HG03469 (cell line): ENCODE measurements at regions not wholly inside any gene's neighbourhood (a gene's known extent, or its start where the extent isn't known, plus 50 kb on each side); places are given as distances from the start of the nearest gene placed in this dataset.
A peak's percentile ranks its signal among the peaks of the same experiment; 100 is the strongest.
"Not testable (repeated sequence)": the region's sequence is repeated elsewhere in the genome, so short reads cannot be mapped to it uniquely, and the experiment has no call there.

Experiments used
- ATAC-seq: cut with Tn5 transposase; IDR thresholded peaks from one replicate; pipeline ENCODE4 v1.9.1; 2021; ENCODE audit warnings: mild to moderate bottlenecking, moderate library complexity, moderate number of reproducible peaks; ENCODE audit not compliant: unreplicated experiment

- ATAC-seq = not testable (repeated sequence)
Observed at GRCh38 chr16:33583702-33584101, 124.3 kb downstream of the TP53TG3F start.

DNA sequence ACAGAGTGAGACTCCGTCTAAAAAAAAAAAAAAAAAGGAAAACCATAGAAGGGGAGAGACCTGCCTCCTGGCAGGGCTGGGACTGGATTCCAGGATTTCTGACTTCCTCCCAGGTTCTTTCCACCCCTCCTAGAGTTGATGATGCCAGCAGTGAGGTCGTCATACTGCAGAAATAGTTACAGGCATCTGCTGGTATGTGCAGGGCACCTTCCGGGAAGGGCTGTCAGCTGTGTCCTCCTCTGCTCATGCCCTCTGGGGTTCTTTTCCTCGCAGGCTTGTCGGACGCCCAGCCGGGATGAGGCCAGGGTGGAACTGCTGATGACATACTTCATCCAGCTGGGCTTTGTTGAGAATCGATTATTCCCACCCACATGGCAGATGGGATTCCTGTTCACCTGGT, 129.2 kb downstream of the TP53TG3F start:
- not testable (repeated sequence) for ATAC-seq

DNA sequence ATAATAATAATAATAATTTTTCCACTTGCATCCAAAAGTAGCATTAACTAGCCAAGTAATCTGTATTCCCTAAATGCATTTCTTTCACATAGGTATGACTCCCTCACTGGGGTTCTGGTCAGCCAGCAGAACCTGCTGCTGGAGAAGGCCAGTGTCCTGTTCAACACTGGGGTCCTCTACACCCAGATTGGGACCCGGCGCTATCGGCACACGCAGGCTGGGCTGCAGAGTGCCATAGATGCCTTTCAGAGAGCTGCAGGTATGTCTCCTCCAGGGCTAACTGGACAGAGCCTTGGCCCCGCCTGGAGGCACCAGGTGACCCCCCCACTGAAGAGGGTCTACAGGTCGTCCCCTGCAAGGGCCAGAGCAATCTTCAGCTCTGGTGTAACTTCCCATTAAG, 133.9 kb downstream of the TP53TG3F start:
- ATAC-seq = not testable (repeated sequence)

DNA sequence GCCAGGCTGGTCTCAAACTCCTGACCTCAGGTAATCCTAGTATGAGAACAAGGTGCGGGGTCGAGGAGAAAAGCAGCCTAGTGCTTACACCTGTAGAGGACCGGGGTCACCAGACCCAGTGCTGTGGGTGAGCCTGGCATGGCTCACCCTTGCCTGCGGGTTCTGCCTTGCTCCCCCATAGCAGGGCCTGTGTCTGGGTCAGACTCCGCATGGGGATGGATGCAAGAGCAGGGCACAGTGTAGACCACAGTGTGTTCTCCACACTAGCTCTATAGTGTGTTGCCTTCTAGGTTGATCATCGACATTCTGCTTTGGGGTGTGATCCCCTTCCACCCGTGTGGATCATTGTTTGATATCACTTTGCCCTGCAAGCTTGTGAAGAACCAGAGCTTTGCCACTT, 135.7 kb downstream of the TP53TG3F start:
- ATAC-seq = not testable (repeated sequence)

GRCh38 chr16:33601029-33601428, 141.6 kb downstream of the TP53TG3F start:
- peak; percentile 74 for ATAC-seq

- ATAC-seq = not testable (repeated sequence)
Observed at GRCh38 chr16:33623535-33624077, 164.2 kb downstream of the TP53TG3F start.

GRCh38 chr16:33628895-33629294, 169.5 kb downstream of the TP53TG3F start:
- ATAC-seq = not testable (repeated sequence)

GRCh38 chr16:33631713-33632112, 172.3 kb downstream of the TP53TG3F start:
- not testable (repeated sequence) for ATAC-seq

DNA sequence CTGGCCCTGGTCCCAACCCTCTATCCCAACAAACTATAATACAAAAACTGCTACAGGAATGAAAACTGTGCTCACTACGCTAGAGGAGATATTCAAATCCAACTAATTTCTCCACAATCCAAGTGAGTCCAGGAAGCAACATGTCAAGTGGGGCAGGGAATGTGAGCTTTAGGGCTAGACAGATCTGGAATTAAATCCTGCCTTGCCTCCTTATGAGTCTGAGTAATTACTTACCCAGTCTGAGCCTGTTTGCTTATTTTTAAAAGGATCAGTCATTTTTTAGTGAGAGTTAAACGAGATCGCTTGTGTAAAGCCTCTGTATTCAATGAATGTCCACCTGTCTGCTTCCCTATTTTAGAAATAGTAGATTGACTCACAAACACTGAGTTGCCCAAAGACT, 174.6 kb downstream of the TP53TG3F start:
- not testable (repeated sequence) for ATAC-seq

DNA sequence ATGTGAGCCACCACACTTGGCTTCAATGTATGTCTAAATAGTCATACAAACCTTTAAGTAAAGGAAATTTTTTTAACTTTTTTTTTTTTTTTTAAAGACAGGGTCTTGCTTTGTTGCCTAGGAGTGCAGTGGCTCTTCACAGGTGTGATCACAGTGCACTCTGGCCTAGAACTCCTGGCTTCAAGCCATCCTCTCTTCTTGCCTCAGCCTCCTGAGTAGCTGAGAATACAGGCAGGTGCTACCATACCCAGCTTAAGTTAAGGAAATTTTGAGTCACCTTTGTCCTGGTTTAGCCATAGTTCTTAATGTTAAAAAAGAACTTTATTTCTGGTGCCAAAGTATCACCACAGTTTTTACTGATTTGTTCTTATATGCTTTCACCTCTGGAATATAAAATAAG, 177.3 kb downstream of the TP53TG3F start:
- not testable (repeated sequence) for ATAC-seq

DNA sequence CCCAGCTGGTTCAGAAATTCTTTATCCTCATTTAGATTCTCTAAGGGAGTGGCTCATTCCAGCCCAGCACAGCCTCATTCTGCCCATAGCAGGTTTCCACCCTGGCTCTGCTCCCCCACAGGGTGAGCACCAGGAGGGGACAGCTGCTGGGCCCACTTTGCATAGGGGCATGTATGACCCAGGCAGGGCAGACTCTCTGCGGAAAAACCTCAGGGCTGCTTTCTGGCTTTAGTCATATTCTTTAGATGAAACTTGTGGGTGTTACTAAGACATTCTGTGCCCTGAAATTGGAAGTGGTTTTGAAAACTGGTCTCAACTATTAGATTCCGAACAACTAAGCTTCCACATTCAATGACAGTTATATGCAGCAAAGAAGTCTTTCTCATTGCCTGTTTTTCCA, 183.9 kb downstream of the TP53TG3F start:
- peak; percentile 81 for ATAC-seq

DNA sequence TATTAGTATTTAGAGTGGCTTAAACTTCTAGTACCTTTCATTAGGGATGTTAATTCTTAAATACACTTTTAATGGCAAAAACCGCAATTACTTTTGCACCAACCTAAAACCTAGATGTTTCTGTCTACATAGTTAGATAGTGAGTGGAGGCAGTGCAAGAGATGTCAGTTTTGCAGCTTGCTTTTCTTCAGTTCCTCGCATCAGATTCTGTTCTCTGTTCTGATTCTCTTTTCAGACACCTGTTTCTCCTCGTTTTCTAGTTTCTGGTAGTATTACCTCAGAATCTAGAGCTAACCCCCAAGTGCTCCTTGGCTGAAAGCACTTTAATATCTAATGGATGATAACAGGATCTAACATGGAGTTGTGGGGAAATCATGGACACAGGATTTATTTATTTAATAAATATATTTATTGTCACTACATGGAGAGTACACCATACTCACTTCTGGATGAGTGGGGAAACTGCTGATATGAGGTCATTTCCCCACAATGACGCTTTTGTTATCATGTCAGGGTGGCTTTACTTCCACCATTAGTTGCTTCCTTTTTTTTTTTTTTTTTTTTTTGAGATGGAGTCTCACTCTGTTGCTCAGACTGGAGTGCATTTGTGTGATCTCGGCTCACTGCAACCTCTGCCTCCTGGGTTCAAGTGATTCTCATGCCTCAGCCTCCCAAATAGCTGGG, 184.4 kb downstream of the TP53TG3F start:
- ATAC-seq = peak; percentile 19

- ATAC-seq = not testable (repeated sequence)
Observed at GRCh38 chr16:33646386-33646785, 187.0 kb downstream of the TP53TG3F start.

DNA sequence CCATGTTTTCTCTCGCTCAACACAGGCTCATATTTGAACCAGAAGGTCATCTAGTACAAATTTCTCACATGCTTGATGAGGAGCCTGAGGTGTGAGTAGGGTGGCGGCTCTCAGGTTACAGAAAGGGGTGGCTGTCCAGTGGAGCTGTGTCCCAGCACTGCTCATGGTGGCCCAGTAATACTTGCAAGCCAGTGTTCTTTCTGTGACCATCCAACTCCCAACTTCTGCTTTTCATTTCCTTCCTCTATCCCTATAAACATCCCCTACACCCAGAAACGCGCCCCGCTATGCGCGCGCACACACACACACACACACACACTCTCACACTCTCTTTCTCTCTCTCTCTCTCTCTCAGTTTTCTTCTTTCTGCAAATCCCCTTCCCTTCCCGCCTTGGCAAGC, 196.3 kb downstream of the TP53TG3F start:
- not testable (repeated sequence) for ATAC-seq

- peak; percentile 60 for ATAC-seq
Observed at GRCh38 chr16:33656394-33656793, 197.0 kb downstream of the TP53TG3F start.

- peak; percentile 55 for ATAC-seq
Observed at GRCh38 chr16:33657717-33658116, 198.3 kb downstream of the TP53TG3F start.

DNA sequence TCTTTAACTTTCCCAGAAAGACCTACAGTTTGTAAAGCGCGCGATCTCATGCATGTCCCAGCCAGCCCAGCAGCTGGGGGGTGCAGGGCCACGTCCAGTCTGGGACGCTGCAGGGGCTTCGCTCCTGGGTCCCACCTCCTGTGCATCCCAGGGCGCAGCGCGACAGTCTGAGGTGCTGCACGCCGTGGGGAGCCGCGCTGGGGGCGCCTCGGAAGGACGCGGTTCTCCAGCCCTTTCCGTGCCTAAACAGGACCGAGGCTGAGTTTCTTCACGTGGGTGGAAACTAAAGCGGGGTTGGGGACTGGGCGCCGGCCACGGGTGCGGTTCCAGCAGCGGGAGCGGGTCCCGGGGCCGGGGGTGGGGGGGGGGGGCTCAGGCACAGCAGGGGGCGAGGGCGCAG, 221.4 kb downstream of the TP53TG3F start:
- ATAC-seq = not testable (repeated sequence)

DNA sequence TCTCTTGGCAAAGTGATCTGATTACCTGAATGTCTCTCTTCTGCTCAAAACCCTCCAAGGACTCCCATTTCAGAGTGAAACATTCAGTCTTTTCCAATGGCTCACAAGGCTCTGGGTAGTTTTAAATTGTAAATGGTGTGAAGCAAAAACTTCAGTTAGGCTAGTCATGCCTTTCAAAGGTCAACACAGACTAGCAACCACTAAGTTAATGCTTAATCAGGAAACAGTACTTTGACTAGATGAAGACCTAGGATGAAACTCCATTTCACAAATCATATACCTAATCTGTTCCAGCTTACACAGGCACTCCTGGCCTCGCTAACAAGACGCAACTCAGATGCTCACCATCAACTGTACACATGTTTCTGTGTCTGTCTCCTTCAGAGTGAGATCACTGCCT, 240.9 kb downstream of the TP53TG3F start:
- not testable (repeated sequence) for ATAC-seq

DNA sequence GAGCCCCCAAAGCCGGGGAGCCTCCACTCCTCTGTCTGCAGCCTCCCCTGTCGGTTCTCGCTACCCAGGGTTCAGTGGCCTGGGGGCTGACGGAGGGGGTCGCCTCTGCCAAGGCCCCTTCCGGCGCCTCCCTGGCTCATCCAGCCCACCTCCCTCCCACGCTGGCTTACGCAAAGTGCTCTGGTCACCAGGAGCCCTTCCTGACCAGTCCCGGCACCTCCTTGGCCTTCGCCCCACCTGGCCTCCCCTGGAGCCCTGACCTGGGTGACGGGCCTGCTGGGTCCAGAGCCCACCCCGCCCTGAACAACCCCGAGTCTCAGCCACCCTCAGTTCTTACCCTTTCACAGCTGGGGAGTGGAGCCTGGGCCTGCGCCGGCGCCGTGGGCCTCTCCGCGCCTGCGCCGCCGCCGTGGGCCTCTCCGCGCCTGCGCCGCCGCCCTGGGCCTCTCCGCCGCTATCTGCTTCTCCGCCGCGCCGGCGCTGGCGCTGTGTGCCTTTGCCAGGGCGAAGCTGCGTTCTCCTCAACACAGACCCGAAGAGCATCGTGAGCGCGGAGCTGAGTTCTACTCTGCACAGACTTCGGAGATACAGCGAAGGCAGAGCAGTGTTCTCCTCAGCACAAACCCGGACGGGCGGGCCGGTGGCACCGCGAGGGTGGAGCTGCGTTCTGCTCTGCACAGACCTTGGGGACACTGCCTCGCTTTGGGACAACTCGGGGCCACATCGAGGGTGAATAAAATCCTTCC, 247.6 kb downstream of the TP53TG3F start:
- ATAC-seq = not testable (repeated sequence)

DNA sequence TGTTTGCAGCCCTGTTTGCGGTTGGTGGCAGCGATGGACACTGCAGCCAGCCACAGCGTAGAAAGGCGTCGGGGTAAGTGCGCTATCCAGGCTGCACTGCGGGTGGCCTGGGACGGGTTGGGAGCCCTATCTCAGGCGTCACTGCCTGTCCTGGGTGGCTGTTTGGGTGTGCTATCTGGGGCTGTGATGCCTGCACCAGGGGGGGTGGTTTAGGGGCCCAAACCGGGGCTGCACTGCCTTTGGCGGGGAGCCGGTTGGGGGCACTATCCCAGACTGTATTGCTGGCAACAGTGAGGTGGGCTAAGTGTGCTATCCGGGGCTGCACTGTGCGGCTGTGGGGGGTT, 248.2 kb downstream of the TP53TG3F start:
- not testable (repeated sequence) for ATAC-seq

DNA sequence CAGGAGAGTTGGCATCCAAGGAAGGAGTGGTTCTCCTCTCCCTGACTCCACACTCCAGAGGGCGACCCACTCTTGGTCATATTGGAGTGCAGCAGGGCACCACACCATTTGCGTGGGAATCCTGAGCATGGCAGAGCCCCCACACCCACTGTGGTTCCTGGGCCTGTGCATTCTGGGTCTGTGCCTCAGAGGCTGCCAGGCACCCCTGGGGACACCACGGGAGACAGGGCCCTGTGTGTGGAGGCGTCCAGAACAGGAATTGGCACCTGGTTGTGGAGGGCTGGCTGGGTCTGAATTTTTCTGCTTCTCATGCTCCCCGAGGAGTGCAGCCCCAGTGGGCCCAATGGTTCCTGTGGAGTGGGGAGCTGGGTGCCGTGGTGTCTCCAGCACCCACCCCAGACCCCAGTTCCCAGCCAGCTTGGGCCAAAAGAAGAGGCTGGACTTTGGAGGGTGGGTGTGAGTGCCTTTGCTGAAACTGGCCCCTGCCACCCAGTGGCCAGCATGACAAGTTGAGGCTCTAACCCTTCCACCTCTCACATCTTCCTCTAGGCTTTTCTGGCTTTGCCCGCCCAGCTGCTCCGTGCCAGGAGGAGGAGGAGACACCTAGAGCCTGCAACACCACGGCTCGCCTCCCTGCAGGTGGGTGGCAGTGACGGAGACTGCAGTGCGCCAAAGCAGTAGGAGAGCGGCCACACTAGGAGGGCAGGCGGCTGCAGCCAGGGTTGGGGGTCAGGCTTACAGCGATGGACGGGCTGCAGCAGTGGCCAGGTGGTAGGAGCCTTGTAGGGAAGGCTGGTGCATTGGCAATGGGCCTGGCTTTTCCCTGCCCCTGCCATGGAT, 250.7 kb downstream of the TP53TG3F start:
- not testable (repeated sequence) for ATAC-seq
